Liver (tissue), 3 donors: ENCODE measurements at regions not wholly inside any gene's neighbourhood (a gene's known extent, or its start where the extent isn't known, plus 50 kb on each side); places are given as distances from the start of the nearest gene placed in this dataset.

ENCODE experiments used
- GABPA ChIP-seq, 2 donors: IDR thresholded peaks in 1 of 2; conservative IDR thresholded peaks in 1 of 2; 2 replicates each; pipeline ENCODE4 v1.6.1; 2016; ENCODE audit warnings: antibody characterized with exemption in 2 of 2, mild to moderate bottlenecking in 1 of 2, moderate library complexity in 1 of 2
- RAD21 ChIP-seq, 2 donors: IDR thresholded peaks; 2 replicates each; pipeline ENCODE4 v1.6.1; 2016; ENCODE audit warnings: antibody characterized with exemption in 2 of 2, mild to moderate bottlenecking in 2 of 2
- SP1 ChIP-seq: IDR thresholded peaks from 2 replicates; pipeline ENCODE4 v1.6.1; 2018; ENCODE audit warnings: antibody characterized with exemption, mild to moderate bottlenecking
- TAF1 ChIP-seq: conservative IDR thresholded peaks from 2 replicates; pipeline ENCODE4 v1.6.1; 2016; ENCODE audit warnings: antibody characterized with exemption, mild to moderate bottlenecking
- YY1 ChIP-seq: IDR thresholded peaks from 2 replicates; pipeline ENCODE4 v1.6.1; 2016; ENCODE audit warnings: antibody characterized with exemption, mild to moderate bottlenecking
- TF ChIP-seq, protein P1 (sequence below): fragments of 150-350 bp; IDR thresholded peaks from 2 replicates; pipeline ENCODE4 v1.5.1; 2017; ENCODE audit warnings: improper control_type of control experiment, low read depth, low read length; ENCODE audit not compliant: missing input control
- TF ChIP-seq, protein P2 (sequence below): IDR thresholded peaks from 2 replicates; pipeline ENCODE4 v1.6.1; 2016; ENCODE audit warnings: antibody characterized with exemption
- TF ChIP-seq, protein P3 (sequence below): IDR thresholded peaks from 2 replicates; pipeline ENCODE4 v1.6.1; 2016; ENCODE audit warnings: antibody characterized with exemption
- TF ChIP-seq, protein P4 (sequence below): IDR thresholded peaks from 2 replicates; pipeline ENCODE4 v1.6.1; 2016; ENCODE audit warnings: antibody characterized with exemption, mild to moderate bottlenecking
- TF ChIP-seq, protein P5 (sequence below): IDR thresholded peaks from 2 replicates; pipeline ENCODE4 v1.6.1; 2016; ENCODE audit warnings: antibody characterized with exemption
- donor health status: healthy.
- donor health status: healthy.

DNA sequence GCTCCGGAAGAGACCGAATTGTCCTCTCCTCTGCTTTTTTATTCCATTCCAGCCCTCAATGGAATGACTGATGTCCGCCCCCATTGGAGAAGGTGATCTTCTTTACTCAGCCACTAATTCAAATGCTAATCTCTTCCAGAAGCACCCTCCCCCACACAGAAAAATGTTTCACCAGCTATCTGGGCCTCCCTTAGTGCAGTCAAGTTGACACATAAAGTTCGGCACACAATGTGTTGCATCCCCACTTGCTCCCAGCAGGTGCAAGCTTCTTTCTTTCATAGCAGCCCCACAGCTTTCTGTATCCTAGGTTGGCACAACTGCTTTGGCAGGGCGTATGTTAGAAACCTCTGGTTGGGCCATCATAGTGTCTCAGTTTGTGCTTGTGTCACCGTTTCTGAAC is 73.3 kb upstream of the TLR3 start:
- TF ChIP-seq, protein P1, sequence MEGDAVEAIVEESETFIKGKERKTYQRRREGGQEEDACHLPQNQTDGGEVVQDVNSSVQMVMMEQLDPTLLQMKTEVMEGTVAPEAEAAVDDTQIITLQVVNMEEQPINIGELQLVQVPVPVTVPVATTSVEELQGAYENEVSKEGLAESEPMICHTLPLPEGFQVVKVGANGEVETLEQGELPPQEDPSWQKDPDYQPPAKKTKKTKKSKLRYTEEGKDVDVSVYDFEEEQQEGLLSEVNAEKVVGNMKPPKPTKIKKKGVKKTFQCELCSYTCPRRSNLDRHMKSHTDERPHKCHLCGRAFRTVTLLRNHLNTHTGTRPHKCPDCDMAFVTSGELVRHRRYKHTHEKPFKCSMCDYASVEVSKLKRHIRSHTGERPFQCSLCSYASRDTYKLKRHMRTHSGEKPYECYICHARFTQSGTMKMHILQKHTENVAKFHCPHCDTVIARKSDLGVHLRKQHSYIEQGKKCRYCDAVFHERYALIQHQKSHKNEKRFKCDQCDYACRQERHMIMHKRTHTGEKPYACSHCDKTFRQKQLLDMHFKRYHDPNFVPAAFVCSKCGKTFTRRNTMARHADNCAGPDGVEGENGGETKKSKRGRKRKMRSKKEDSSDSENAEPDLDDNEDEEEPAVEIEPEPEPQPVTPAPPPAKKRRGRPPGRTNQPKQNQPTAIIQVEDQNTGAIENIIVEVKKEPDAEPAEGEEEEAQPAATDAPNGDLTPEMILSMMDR: no peak
- TF ChIP-seq TAF1 (no peak), GABPA (IDR thresholded peaks at IDR 0.05 in 1 of 2, conservative IDR thresholded peaks at IDR 0.05 in 1 of 2) (no peak), YY1 (no peak), RAD21 (IDR thresholded peaks at IDR 0.05) (no peak), SP1 (no peak)
- TF ChIP-seq, protein P2, sequence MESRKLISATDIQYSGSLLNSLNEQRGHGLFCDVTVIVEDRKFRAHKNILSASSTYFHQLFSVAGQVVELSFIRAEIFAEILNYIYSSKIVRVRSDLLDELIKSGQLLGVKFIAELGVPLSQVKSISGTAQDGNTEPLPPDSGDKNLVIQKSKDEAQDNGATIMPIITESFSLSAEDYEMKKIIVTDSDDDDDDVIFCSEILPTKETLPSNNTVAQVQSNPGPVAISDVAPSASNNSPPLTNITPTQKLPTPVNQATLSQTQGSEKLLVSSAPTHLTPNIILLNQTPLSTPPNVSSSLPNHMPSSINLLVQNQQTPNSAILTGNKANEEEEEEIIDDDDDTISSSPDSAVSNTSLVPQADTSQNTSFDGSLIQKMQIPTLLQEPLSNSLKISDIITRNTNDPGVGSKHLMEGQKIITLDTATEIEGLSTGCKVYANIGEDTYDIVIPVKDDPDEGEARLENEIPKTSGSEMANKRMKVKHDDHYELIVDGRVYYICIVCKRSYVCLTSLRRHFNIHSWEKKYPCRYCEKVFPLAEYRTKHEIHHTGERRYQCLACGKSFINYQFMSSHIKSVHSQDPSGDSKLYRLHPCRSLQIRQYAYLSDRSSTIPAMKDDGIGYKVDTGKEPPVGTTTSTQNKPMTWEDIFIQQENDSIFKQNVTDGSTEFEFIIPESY: no peak
- TF ChIP-seq, protein P3, sequence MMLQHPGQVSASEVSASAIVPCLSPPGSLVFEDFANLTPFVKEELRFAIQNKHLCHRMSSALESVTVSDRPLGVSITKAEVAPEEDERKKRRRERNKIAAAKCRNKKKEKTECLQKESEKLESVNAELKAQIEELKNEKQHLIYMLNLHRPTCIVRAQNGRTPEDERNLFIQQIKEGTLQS: no peak
- TF ChIP-seq, protein P4, sequence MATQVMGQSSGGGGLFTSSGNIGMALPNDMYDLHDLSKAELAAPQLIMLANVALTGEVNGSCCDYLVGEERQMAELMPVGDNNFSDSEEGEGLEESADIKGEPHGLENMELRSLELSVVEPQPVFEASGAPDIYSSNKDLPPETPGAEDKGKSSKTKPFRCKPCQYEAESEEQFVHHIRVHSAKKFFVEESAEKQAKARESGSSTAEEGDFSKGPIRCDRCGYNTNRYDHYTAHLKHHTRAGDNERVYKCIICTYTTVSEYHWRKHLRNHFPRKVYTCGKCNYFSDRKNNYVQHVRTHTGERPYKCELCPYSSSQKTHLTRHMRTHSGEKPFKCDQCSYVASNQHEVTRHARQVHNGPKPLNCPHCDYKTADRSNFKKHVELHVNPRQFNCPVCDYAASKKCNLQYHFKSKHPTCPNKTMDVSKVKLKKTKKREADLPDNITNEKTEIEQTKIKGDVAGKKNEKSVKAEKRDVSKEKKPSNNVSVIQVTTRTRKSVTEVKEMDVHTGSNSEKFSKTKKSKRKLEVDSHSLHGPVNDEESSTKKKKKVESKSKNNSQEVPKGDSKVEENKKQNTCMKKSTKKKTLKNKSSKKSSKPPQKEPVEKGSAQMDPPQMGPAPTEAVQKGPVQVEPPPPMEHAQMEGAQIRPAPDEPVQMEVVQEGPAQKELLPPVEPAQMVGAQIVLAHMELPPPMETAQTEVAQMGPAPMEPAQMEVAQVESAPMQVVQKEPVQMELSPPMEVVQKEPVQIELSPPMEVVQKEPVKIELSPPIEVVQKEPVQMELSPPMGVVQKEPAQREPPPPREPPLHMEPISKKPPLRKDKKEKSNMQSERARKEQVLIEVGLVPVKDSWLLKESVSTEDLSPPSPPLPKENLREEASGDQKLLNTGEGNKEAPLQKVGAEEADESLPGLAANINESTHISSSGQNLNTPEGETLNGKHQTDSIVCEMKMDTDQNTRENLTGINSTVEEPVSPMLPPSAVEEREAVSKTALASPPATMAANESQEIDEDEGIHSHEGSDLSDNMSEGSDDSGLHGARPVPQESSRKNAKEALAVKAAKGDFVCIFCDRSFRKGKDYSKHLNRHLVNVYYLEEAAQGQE: no peak
- TF ChIP-seq, protein P5, sequence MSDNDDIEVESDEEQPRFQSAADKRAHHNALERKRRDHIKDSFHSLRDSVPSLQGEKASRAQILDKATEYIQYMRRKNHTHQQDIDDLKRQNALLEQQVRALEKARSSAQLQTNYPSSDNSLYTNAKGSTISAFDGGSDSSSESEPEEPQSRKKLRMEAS: no peak
